ENCODE measurements at regions not wholly inside any gene's neighbourhood (a gene's known extent, or its start where the extent isn't known, plus 50 kb on each side); places are given as distances from the start of the nearest gene placed in this dataset.

- TF ChIP-seq CTCF (IDR thresholded peaks at IDR 0.05; ENCODE audit: low read length): no peak
- TF ChIP-seq EZH2 (optimal IDR thresholded peaks at IDR 0.05; ENCODE audit: low read depth, low read length): no peak
- TF ChIP-seq EZH2phosphoT487 (IDR thresholded peaks at IDR 0.05; ENCODE audit: low read length): no peak
These were observed 356.7 kb downstream of the PCDH17 start for GRCh38 chr13:57988276-57988675.
